HEK293T (cell line): ENCODE measurements at regions not wholly inside any gene's neighbourhood (a gene's known extent, or its start where the extent isn't known, plus 50 kb on each side); places are given as distances from the start of the nearest gene placed in this dataset.

Experiments
- ARNT ChIP-seq: fragments of 450-650 bp; IDR thresholded peaks from 2 replicates; pipeline ENCODE4 v1.6.1; 2017; ENCODE audit warnings: mild to moderate bottlenecking
- BHLHE40 ChIP-seq: fragments of 450-650 bp; IDR thresholded peaks from 2 replicates; pipeline ENCODE4 v1.6.1; 2016; ENCODE audit warnings: mild to moderate bottlenecking, moderate library complexity, borderline replicate concordance
- FOXK2 ChIP-seq: fragments of 450-650 bp; IDR thresholded peaks from 2 replicates; pipeline ENCODE4 v1.6.1; 2016; ENCODE audit warnings: mild to moderate bottlenecking
- HDGF ChIP-seq: fragments of 450-650 bp; IDR thresholded peaks from 2 replicates; pipeline ENCODE4 v1.6.1; 2017; ENCODE audit warnings: antibody characterized with exemption, borderline replicate concordance
- SP1 ChIP-seq: fragments of 450-650 bp; IDR thresholded peaks from 2 replicates; pipeline ENCODE4 v1.6.1; 2017
- SUZ12 ChIP-seq: fragments of 450-650 bp; IDR thresholded peaks from 2 replicates; pipeline ENCODE4 v1.6.1; 2016; ENCODE audit warnings: mild to moderate bottlenecking
- TARDBP ChIP-seq: fragments of 450-650 bp; IDR thresholded peaks from 2 replicates; pipeline ENCODE4 v1.6.1; 2016

- TF ChIP-seq FOXK2, result no peak
- TF ChIP-seq SUZ12, result no peak
- TF ChIP-seq SP1, result no peak
- TF ChIP-seq TARDBP, result no peak
- no peak for TF ChIP-seq HDGF
- no peak for TF ChIP-seq ARNT
- TF ChIP-seq BHLHE40, result no peak
Measured at GRCh38 chr13:106917024-106917571, 349.2 kb upstream of the ARGLU1 start.
